B cell (primary cell): ENCODE measurements at regions not wholly inside any gene's neighbourhood (a gene's known extent, or its start where the extent isn't known, plus 50 kb on each side); places are given as distances from the start of the nearest gene placed in this dataset.

ENCODE experiments used
- ATAC-seq: fragments of 200-7000 bp; cut with Tn5 transposase; one replicate; pipeline ENCODE4 v1.10.0; 2021; ENCODE audit warnings: low read depth, mild to moderate bottlenecking, moderate number of reproducible peaks, moderate library complexity
- CTCF ChIA-PET: fragments of 350-600 bp; sonication (Branson Sonifier 250); formaldehyde crosslinking; loops from one replicate; lab custom pipeline; 2021; ENCODE audit warnings: antibody characterized with exemption, inconsistent platforms; lab: Charles Lee
- POLR2A ChIA-PET: fragments of 350-600 bp; sonication (Branson Sonifier 250); formaldehyde crosslinking; loops from one replicate; lab custom pipeline; 2021; ENCODE audit warnings: antibody characterized with exemption; lab: Charles Lee
- DNase-seq: peaks from one replicate; pipeline ENCODE4 v3.0.0; 2013
- H2AFZ ChIP-seq: 2 replicates; pipeline ENCODE4 v1.6.1; 2012; ENCODE audit warnings: mild to moderate bottlenecking, low read depth, low read length; ENCODE audit not compliant: insufficient read depth, poor library complexity, severe bottlenecking
- H3K27ac ChIP-seq, 2 donors: 1 replicate in 1 of 2; 2 replicates in 1 of 2; pipeline ENCODE4 v1.5.1; 2012 to 2013; ENCODE audit warnings: low read length in 2 of 2, mild to moderate bottlenecking in 2 of 2, moderate library complexity in 1 of 2
- H3K27me3 ChIP-seq, 4 experiments: fragments of 200-600 bp in 1 of 4; sonication (generic) in 1 of 4; replicated peaks in 1 of 4; 1 replicate in 2 of 4; 2 replicates in 2 of 4; pipeline versions ENCODE4 v1.6.1 to v1.7.0; 2013 to 2016; ENCODE audit warnings: low read length in 3 of 4, mild to moderate bottlenecking in 2 of 4, mixed read lengths in 1 of 4, moderate library complexity in 1 of 4; ENCODE audit not compliant: insufficient read depth in 4 of 4, control insufficient read depth in 3 of 4; ENCODE audit errors: control extremely low read depth in 1 of 4
- H3K36me3 ChIP-seq, 2 experiments: replicated peaks in 1 of 2; 1 replicate in 1 of 2; 2 replicates in 1 of 2; pipeline versions ENCODE4 v1.6.1 to v1.7.1; 2013; ENCODE audit warnings: low read length in 1 of 2; ENCODE audit not compliant: insufficient read depth in 2 of 2, control insufficient read depth in 1 of 2; ENCODE audit errors: control extremely low read depth in 1 of 2, extremely low read depth in 1 of 2
- H3K4me1 ChIP-seq, 2 donors: fragments of 200-600 bp in 1 of 2; sonication (generic) in 1 of 2; 1 replicate in 1 of 2; 2 replicates in 1 of 2; pipeline versions ENCODE4 v1.5.1 to v1.6.1; 2013 to 2017; ENCODE audit warnings: low read length in 2 of 2; ENCODE audit not compliant: control insufficient read depth in 2 of 2, insufficient read depth in 2 of 2
- H3K4me2 ChIP-seq: replicated peaks from 2 replicates; pipeline ENCODE3; 2012; ENCODE audit warnings: mild to moderate bottlenecking, low read depth, low read length; ENCODE audit not compliant: poor library complexity, severe bottlenecking
- H3K4me3 ChIP-seq, 5 experiments: fragments of 200-600 bp in 1 of 5; sonication (generic) in 1 of 5; 1 replicate in 3 of 5; 2 replicates in 2 of 5; pipeline versions ENCODE4 v1.5.1 to v1.7.0; 2011 to 2016; ENCODE audit warnings: low read length in 4 of 5, mild to moderate bottlenecking in 4 of 5, low read depth in 2 of 5, control low read depth in 1 of 5, moderate library complexity in 1 of 5; ENCODE audit not compliant: insufficient read depth in 1 of 5; ENCODE audit errors: control extremely low read depth in 1 of 5, extremely low read depth in 1 of 5
- H3K79me2 ChIP-seq: fragments of 200-600 bp; sonication (generic); one replicate; pipeline ENCODE4 v1.6.0; 2016; ENCODE audit warnings: low read length; ENCODE audit not compliant: control insufficient read depth, insufficient read depth
- H3K9ac ChIP-seq: fragments of 200-600 bp; sonication (generic); 2 replicates; pipeline ENCODE4 v1.6.1; 2017; ENCODE audit warnings: mild to moderate bottlenecking, low read length, moderate library complexity
- H3K9me3 ChIP-seq, 3 donors: one replicate each; pipeline versions ENCODE4 v1.6.1 to v1.7.1; 2013; ENCODE audit warnings: low read length in 2 of 3; ENCODE audit not compliant: control insufficient read depth in 2 of 3, insufficient read depth in 1 of 3; ENCODE audit errors: control extremely low read depth in 1 of 3
- H4K20me1 ChIP-seq: 2 replicates; pipeline ENCODE4 v1.6.0; 2012; ENCODE audit warnings: mild to moderate bottlenecking, low read length; ENCODE audit not compliant: insufficient read depth, control insufficient read depth, poor library complexity, severe bottlenecking
- H3K27ac Mint-ChIP-seq: one replicate; pipeline ENCODE4 v1.8.0; 2021; ENCODE audit warnings: mixed read lengths
- H3K27me3 Mint-ChIP-seq: one replicate; pipeline ENCODE4 v1.8.0; 2021; ENCODE audit warnings: mixed read lengths
- H3K4me1 Mint-ChIP-seq: one replicate; pipeline ENCODE4 v1.8.0; 2021; ENCODE audit warnings: mixed read lengths
- H3K4me3 Mint-ChIP-seq: one replicate; pipeline ENCODE4 v1.8.0; 2021; ENCODE audit warnings: mixed read lengths
- H3K9me3 Mint-ChIP-seq: one replicate; pipeline ENCODE4 v1.8.0; 2022; ENCODE audit warnings: mixed read lengths; ENCODE audit not compliant: insufficient read depth
- EZH2 ChIP-seq: IDR thresholded peaks from 2 replicates; pipeline ENCODE4 v1.6.1; 2012; ENCODE audit warnings: borderline replicate concordance, low read depth, mild to moderate bottlenecking, moderate library complexity, low read length; ENCODE audit not compliant: insufficient read depth, poor library complexity, severe bottlenecking
- WGBS: methylation state at CpG from one replicate; pipeline ENCODE4 v1.1.5; 2013; ENCODE audit warnings: missing lambda C conversion rate; ENCODE audit not compliant: insufficient coverage; 5-methylcytosine and 5-hydroxymethylcytosine counted together
- intact Hi-C: fragments of 100-400 bp; cut with micrococcal nuclease; formaldehyde crosslinking; loops from one replicate; pipeline ENCODE4 v1.10.0; 2022
- TF ChIP-seq, protein P1 (sequence below): fragments of 200-600 bp; IDR thresholded peaks from one replicate; pipeline ENCODE4 v1.8.0; 2022; ENCODE audit warnings: antibody characterized with exemption, mild to moderate bottlenecking

DNA sequence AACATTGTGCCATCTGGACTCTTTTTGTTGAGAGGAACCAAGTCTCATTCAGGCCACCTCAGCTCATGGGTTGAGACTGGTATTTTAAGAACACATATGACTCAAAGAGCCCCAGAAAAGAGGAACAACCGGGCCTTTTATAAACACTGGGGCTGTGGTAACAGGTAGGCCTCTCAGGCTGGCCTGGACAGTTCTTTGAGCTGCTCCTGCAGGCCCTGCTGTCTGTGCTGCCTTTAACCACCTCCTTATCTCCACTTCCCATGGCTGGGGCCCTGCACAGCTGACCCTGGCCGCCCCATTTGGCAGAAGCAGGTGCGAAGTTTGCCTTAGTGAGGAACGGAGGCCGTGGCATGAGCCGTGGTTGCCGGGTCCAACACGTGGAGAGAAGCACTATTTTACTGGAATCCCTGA, 163.3 kb downstream of the RHOU start:
- H3K9ac ChIP-seq, result no peak overlapping the region
- no peak overlapping the region for H3K4me3 ChIP-seq
- peaks cover 5% of the 10 kb centered on the region for H3K27me3 Mint-ChIP-seq
- peaks cover 7% of the 10 kb centered on the region for H3K4me1 Mint-ChIP-seq
- H4K20me1 ChIP-seq, result no peaks in the 10 kb centered on the region
- TF ChIP-seq, protein P1, sequence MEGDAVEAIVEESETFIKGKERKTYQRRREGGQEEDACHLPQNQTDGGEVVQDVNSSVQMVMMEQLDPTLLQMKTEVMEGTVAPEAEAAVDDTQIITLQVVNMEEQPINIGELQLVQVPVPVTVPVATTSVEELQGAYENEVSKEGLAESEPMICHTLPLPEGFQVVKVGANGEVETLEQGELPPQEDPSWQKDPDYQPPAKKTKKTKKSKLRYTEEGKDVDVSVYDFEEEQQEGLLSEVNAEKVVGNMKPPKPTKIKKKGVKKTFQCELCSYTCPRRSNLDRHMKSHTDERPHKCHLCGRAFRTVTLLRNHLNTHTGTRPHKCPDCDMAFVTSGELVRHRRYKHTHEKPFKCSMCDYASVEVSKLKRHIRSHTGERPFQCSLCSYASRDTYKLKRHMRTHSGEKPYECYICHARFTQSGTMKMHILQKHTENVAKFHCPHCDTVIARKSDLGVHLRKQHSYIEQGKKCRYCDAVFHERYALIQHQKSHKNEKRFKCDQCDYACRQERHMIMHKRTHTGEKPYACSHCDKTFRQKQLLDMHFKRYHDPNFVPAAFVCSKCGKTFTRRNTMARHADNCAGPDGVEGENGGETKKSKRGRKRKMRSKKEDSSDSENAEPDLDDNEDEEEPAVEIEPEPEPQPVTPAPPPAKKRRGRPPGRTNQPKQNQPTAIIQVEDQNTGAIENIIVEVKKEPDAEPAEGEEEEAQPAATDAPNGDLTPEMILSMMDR, result no peak
- TF ChIP-seq EZH2, result no peak
- H3K27ac ChIP-seq, result no peak overlapping the region
- ATAC-seq, result no peak
- ChIA-PET POLR2A (no interaction called here), CTCF (no interaction called here)
- no peaks in the 10 kb centered on the region for H3K27me3 ChIP-seq
- H3K4me3 Mint-ChIP-seq, result no peak overlapping the region
- intact Hi-C loops, result no loop called here
- H2AFZ ChIP-seq, result peak overlapping the region; percentile 42
- H3K36me3 ChIP-seq, result no peaks in the 10 kb centered on the region
- H3K4me2 ChIP-seq, result no peak overlapping the region
- H3K4me1 ChIP-seq, result peaks cover 4 to 11% of the 10 kb centered on the region in 2 donors
- H3K27ac Mint-ChIP-seq, result no peak overlapping the region
- DNase-seq, result peak; percentile 35
- no peaks in the 10 kb centered on the region for H3K9me3 ChIP-seq
- WGBS, result 24% methylated on average over 8 of the region's 8 CpGs
- no peaks in the 10 kb centered on the region for H3K9me3 Mint-ChIP-seq
- no peaks in the 10 kb centered on the region for H3K79me2 ChIP-seq

DNA sequence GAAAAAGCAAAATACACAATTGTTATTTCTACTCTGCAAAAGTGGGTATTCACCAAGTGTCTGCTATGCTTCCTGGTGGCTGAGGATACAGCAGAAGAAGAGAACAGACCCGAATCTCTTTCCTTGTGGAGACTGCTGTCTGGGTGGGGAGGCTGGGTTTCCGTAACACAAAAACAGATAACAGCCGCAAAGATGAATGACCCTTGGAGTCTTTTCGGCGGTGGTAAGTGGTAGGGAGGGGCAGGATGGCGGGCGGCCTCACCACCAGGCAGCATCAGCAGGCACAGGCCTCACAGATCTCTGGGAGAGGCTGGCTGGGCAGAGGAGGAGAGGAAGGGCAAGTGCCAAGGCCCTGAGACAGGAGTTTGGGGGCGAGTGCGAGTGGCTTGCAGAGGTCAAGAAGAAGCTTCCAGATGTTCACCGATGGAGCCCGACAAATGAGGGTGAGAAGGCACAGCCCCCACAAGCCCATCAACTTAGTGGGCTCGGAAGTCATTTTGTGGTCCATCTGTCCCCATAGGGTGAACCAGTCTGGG, 164.2 kb downstream of the RHOU start:
- H3K27me3 ChIP-seq, result no peaks in the 10 kb centered on the region
- H2AFZ ChIP-seq, result no peak overlapping the region
- CTCF ChIA-PET, result no interaction called here
- H3K4me3 Mint-ChIP-seq, result no peak overlapping the region
- intact Hi-C loops, result no loop called here
- H3K9me3 Mint-ChIP-seq, result no peaks in the 10 kb centered on the region
- H4K20me1 ChIP-seq, result no peaks in the 10 kb centered on the region
- H3K4me1 ChIP-seq, result peaks cover 4 to 11% of the 10 kb centered on the region in 2 donors
- DNase-seq (no peak), ATAC-seq (no peak)
- no peaks in the 10 kb centered on the region for H3K79me2 ChIP-seq
- no peak overlapping the region for H3K27ac ChIP-seq
- H3K36me3 ChIP-seq, result no peaks in the 10 kb centered on the region
- H3K9ac ChIP-seq, result no peak overlapping the region
- 94% methylated on average over 12 of the region's 12 CpGs for WGBS
- no peak overlapping the region for H3K4me3 ChIP-seq
- no peak for TF ChIP-seq EZH2
- TF ChIP-seq, protein P1, result no peak
- POLR2A ChIA-PET, result no interaction called here
- H3K27me3 Mint-ChIP-seq, result peaks cover 7% of the 10 kb centered on the region
- no peak overlapping the region for H3K27ac Mint-ChIP-seq
- H3K4me1 Mint-ChIP-seq, result peaks cover 7% of the 10 kb centered on the region
- H3K9me3 ChIP-seq, result no peaks in the 10 kb centered on the region
- H3K4me2 ChIP-seq, result no peak overlapping the region
